K562 (cell line): ENCODE measurements at regions not wholly inside any gene's neighbourhood (a gene's known extent, or its start where the extent isn't known, plus 50 kb on each side); places are given as distances from the start of the nearest gene placed in this dataset.

ENCODE experiments used
- ATAC-seq: fragments of 200-7000 bp; cut with Tn5 transposase; 3 replicates; pipeline ENCODE4 v1.9.1; 2020; ENCODE audit warnings: moderate library complexity
- BruUV-seq: library from RNA; stranded (reverse); fragments of 400-500 nt; replicated peaks from 2 replicates; lab custom pipeline; 2021; lab: Mats Ljungman, UMichigan
- CTCF ChIA-PET: fragments of 300-600 bp; formaldehyde crosslinking; extraction: SDS; loops from one replicate; lab custom pipeline; 2021; ENCODE audit warnings: low intra/inter-chr PET ratio; lab: Yijun Ruan, JAX
- POLR2A ChIA-PET: fragments of 300-600, 350-650 bp; sonication (Branson Sonifier 250); formaldehyde crosslinking; extraction: SDS; loops from one replicate; lab custom pipeline; 2021; ENCODE audit warnings: antibody characterized with exemption, inconsistent platforms; lab: Yijun Ruan, JAX
- DNase-seq, 4 experiments: peaks; one replicate each; pipeline versions ENCODE4 v3.0.0 to v3.0.0-alpha.2; 2011 to 2018; ENCODE audit warnings: low spot score in 3 of 4, mixed read lengths in 3 of 4; ENCODE audit errors: extremely low read depth in 1 of 4
- FAIRE-seq: peaks from 2 replicates; lab custom pipeline; 2011; peaks lifted over from hg19 to GRCh38; lab: Jason Lieb, UNC
- H2AFZ ChIP-seq: 2 replicates; pipeline ENCODE4 v1.6.0; 2011; ENCODE audit warnings: low read depth, low read length, control low read depth, inconsistent platforms
- H3K27ac ChIP-seq: fragments of 200-600 bp; 3 replicates; pipeline ENCODE4 v1.8.0; 2011; ENCODE audit warnings: low read depth, mild to moderate bottlenecking, control low read depth, inconsistent platforms, low read length, moderate library complexity, mixed read lengths; ENCODE audit errors: extremely low read depth
- H3K27me3 ChIP-seq, 2 experiments: fragments of 300-600 bp in 1 of 2; 2 replicates in 1 of 2; 3 replicates in 1 of 2; pipeline versions ENCODE4 v1.6.0 to v1.8.0; 2011; ENCODE audit warnings: inconsistent platforms in 2 of 2, low read length in 2 of 2, mild to moderate bottlenecking in 1 of 2, mixed read lengths in 1 of 2, moderate library complexity in 1 of 2; ENCODE audit not compliant: control insufficient read depth in 2 of 2, insufficient read depth in 2 of 2
- H3K36me3 ChIP-seq: fragments of 300-600 bp; 3 replicates; pipeline ENCODE4 v1.8.0; 2011; ENCODE audit warnings: mild to moderate bottlenecking, low read length, inconsistent platforms; ENCODE audit not compliant: control insufficient read depth, insufficient read depth
- H3K4me1 ChIP-seq, 2 experiments: fragments of 200-600 bp in 1 of 2; replicated peaks in 1 of 2; 2 replicates in 1 of 2; 3 replicates in 1 of 2; pipeline versions ENCODE4 v1.5.1 to v1.8.0; 2011; ENCODE audit warnings: inconsistent platforms in 2 of 2, low read length in 2 of 2, mild to moderate bottlenecking in 1 of 2, mixed read lengths in 1 of 2, moderate library complexity in 1 of 2; ENCODE audit not compliant: control insufficient read depth in 2 of 2, insufficient read depth in 2 of 2
- H3K4me2 ChIP-seq: 2 replicates; pipeline ENCODE4 v1.6.1; 2011; ENCODE audit warnings: low read length, control low read depth, inconsistent platforms, mixed read lengths; ENCODE audit not compliant: insufficient read depth
- H3K4me3 ChIP-seq: fragments of 200-600 bp; sonication (generic), shearing (Covaris generic); 2 replicates; pipeline ENCODE4 v1.5.1; 2016; ENCODE audit warnings: control low read depth, inconsistent platforms
- H3K79me2 ChIP-seq: fragments of 200-600 bp; 3 replicates; pipeline ENCODE4 v1.8.0; 2011; ENCODE audit warnings: low read length, inconsistent platforms; ENCODE audit not compliant: control insufficient read depth, insufficient read depth
- H3K9ac ChIP-seq, 2 experiments: 2 replicates each; pipeline versions ENCODE4 v1.6.0 to v1.6.1; 2011; ENCODE audit warnings: low read depth in 2 of 2, low read length in 2 of 2, control low read depth in 1 of 2, inconsistent platforms in 1 of 2, mild to moderate bottlenecking in 1 of 2, mixed read lengths in 1 of 2; ENCODE audit not compliant: insufficient read depth in 1 of 2
- H3K9me1 ChIP-seq: one replicate; pipeline ENCODE4 v1.6.0; 2011; ENCODE audit warnings: inconsistent platforms, mild to moderate bottlenecking, low read length, moderate library complexity; ENCODE audit not compliant: control insufficient read depth, insufficient read depth
- H3K9me3 ChIP-seq: replicated peaks from 2 replicates; pipeline ENCODE4 v1.5.1; 2011; ENCODE audit warnings: low read depth, low read length, inconsistent platforms; ENCODE audit not compliant: control insufficient read depth, insufficient read depth
- H4K20me1 ChIP-seq: replicated peaks from 2 replicates; pipeline ENCODE4 v1.6.1; 2011; ENCODE audit warnings: low read length, inconsistent platforms, mixed read lengths; ENCODE audit not compliant: control insufficient read depth, insufficient read depth
- ATF3 ChIP-seq, 2 experiments: fragments of 450-650 bp in 1 of 2; sonication (generic) in 1 of 2; formaldehyde crosslinking in 1 of 2; IDR thresholded peaks in 1 of 2; conservative IDR thresholded peaks in 1 of 2; 2 replicates each; pipeline versions ENCODE4 v1.6.1 to v1.8.1; 2016 to 2023; ENCODE audit warnings: mild to moderate bottlenecking in 2 of 2, moderate library complexity in 2 of 2, inconsistent platforms in 1 of 2, missing genetic modification reagents in 1 of 2
- CC2D1A ChIP-seq: fragments of 450-650 bp; IDR thresholded peaks from 2 replicates; pipeline ENCODE4 v1.6.1; 2017; ENCODE audit warnings: mild to moderate bottlenecking
- CUX1 ChIP-seq: fragments of 200-800 bp; sonication (Bioruptor generic); IDR thresholded peaks from 2 replicates; pipeline ENCODE4 v1.6.1; 2016; ENCODE audit warnings: missing genetic modification characterization, missing compliant biosample characterization
- E2F6 ChIP-seq, 2 experiments: IDR thresholded peaks; 2 replicates each; pipeline ENCODE4 v1.6.1; 2011; ENCODE audit warnings: borderline replicate concordance in 1 of 2, control low read depth in 1 of 2, low read depth in 1 of 2, low read length in 1 of 2, mild to moderate bottlenecking in 1 of 2, mixed read lengths in 1 of 2, moderate library complexity in 1 of 2; ENCODE audit not compliant: insufficient read depth in 1 of 2, insufficient read length in 1 of 2, poor library complexity in 1 of 2, severe bottlenecking in 1 of 2; ENCODE audit errors: extremely low read depth in 1 of 2
- GTF3C2 ChIP-seq: IDR thresholded peaks from 3 replicates; pipeline ENCODE4 v1.6.1; 2011; ENCODE audit warnings: borderline replicate concordance, mild to moderate bottlenecking, moderate library complexity; ENCODE audit not compliant: insufficient read length; ENCODE audit errors: extremely low read depth
- HES1 ChIP-seq: fragments of 450-650 bp; IDR thresholded peaks from 2 replicates; pipeline ENCODE4 v1.6.1; 2016; ENCODE audit warnings: low read depth, mild to moderate bottlenecking, moderate library complexity
- SNIP1 ChIP-seq: fragments of 450-650 bp; IDR thresholded peaks from 2 replicates; pipeline ENCODE4 v1.7.1; 2017; ENCODE audit warnings: low read depth, mild to moderate bottlenecking
- TCF15 ChIP-seq: fragments of 250-450 bp; sonication (Bioruptor Pico); IDR thresholded peaks from 2 replicates; pipeline ENCODE4 v1.8.0; 2022; ENCODE audit warnings: moderate library complexity, mild to moderate bottlenecking, inconsistent platforms
- ZNF507 ChIP-seq: conservative IDR thresholded peaks from 2 replicates; pipeline ENCODE4 v1.6.1; 2017; ENCODE audit warnings: missing genetic modification characterization, missing compliant biosample characterization
- WGBS: fragments of 100-300 bp; shearing (Covaris generic); methylation state at CpG from one replicate; pipeline ENCODE4 v1.1.6; 2016; ENCODE audit warnings: low coverage, mixed read lengths; ENCODE audit not compliant: insufficient coverage; ENCODE audit errors: missing lambda C conversion rate; 5-methylcytosine and 5-hydroxymethylcytosine counted together
- in situ Hi-C: fragments of 300-500 bp; cut with MboI; formaldehyde crosslinking; loops from 4 replicates; pipeline ENCODE4 v1.15.0; 2018; ENCODE audit warnings: inconsistent platforms, mixed read lengths
- intact Hi-C: fragments of 100-400 bp; cut with micrococcal nuclease; formaldehyde crosslinking; loops from 2 replicates; pipeline ENCODE4 v1.14.2; 2022

GRCh38 chr13:63166345-63166744 lies 1750.7 kb upstream of the PCDH20 start:
- ChIA-PET CTCF (no interaction called here), POLR2A (no interaction called here)
- H3K9me1 ChIP-seq = no peaks in the 10 kb centered on the region
- H3K4me3 ChIP-seq = no peak overlapping the region
- H3K79me2 ChIP-seq = no peaks in the 10 kb centered on the region
- ATAC-seq = no peak
- H4K20me1 ChIP-seq = no peaks in the 10 kb centered on the region
- H3K27ac ChIP-seq = no peak overlapping the region
- H3K9me3 ChIP-seq = no peaks in the 10 kb centered on the region
- BruUV-seq = no TSS peak
- FAIRE-seq = no peak
- H3K4me2 ChIP-seq = no peak overlapping the region
- H3K9ac ChIP-seq = no peak overlapping the region
- WGBS = 0% methylated on average over 4 of the region's 4 CpGs
- H3K36me3 ChIP-seq = no peaks in the 10 kb centered on the region
- in situ Hi-C loops = no loop called here
- DNase-seq = no peak
- H3K4me1 ChIP-seq = no peaks in the 10 kb centered on the region
- no peak overlapping the region for H2AFZ ChIP-seq
- no peaks in the 10 kb centered on the region for H3K27me3 ChIP-seq
- intact Hi-C loops = no loop called here
- TF ChIP-seq TCF15 (CRISPR knock-in tag) = no peak
- TF ChIP-seq GTF3C2 = no peak
- no peak for TF ChIP-seq ATF3 (IDR thresholded peaks at IDR 0.05)
- TF ChIP-seq ATF3 (CRISPR knock-in tag; conservative IDR thresholded peaks at IDR 0.05) = no peak
- TF ChIP-seq SNIP1 = no peak
- TF ChIP-seq ZNF507 = no peak
- no peak for TF ChIP-seq CUX1 (CRISPR knock-in tag)
- no peak for TF ChIP-seq HES1
- no peak for TF ChIP-seq CC2D1A
- TF ChIP-seq E2F6 (IDR thresholded peaks at IDR 0.05; ENCODE audit: borderline replicate concordance in 1 of 2, extremely low read depth in 1 of 2, insufficient read depth in 1 of 2, insufficient read length in 1 of 2, low read depth in 1 of 2, low read length in 1 of 2, poor library complexity in 1 of 2, severe bottlenecking in 1 of 2) = no peak
